GM12878 (cell line): ENCODE measurements at regions not wholly inside any gene's neighbourhood (a gene's known extent, or its start where the extent isn't known, plus 50 kb on each side); places are given as distances from the start of the nearest gene placed in this dataset.

Experiments
- ATAC-seq: fragments of 200-7000 bp; cut with Tn5 transposase; 3 replicates; pipeline ENCODE4 v1.9.1; 2020; ENCODE audit warnings: mild to moderate bottlenecking, moderate library complexity
- BruUV-seq: library from RNA; stranded (reverse); fragments of 400-500 nt; replicated peaks from 2 replicates; lab custom pipeline; 2021; lab: Mats Ljungman, UMichigan
- CTCF ChIA-PET: fragments of 300-600 bp; sonication (Branson Sonifier 250); formaldehyde crosslinking; extraction: SDS; loops from one replicate; lab custom pipeline; 2021; ENCODE audit warnings: inconsistent platforms; lab: Yijun Ruan, JAX
- POLR2A ChIA-PET: fragments of 350-600 bp; formaldehyde crosslinking; extraction: SDS; loops from one replicate; lab custom pipeline; 2021; ENCODE audit warnings: inconsistent platforms; lab: Charles Lee
- RAD21 ChIA-PET: fragments of 300-600 bp; sonication (Branson Sonifier 250); formaldehyde crosslinking; loops from one replicate; lab custom pipeline; 2023; ENCODE audit warnings: antibody characterized with exemption; ENCODE audit not compliant: unreplicated experiment; lab: Charles Lee
- SMC1A ChIA-PET: fragments of 300-600 bp; sonication (Branson Sonifier 250); formaldehyde crosslinking; loops from one replicate; lab custom pipeline; 2023; ENCODE audit not compliant: unreplicated experiment, uncharacterized antibody; lab: Charles Lee
- DNase-seq: peaks from one replicate; pipeline ENCODE4 v3.0.0-alpha.2; 2011; ENCODE audit warnings: low read depth, low spot score
- FAIRE-seq: peaks from 3 replicates; lab custom pipeline; 2011; peaks lifted over from hg19 to GRCh38; lab: Jason Lieb, UNC
- H2AFZ ChIP-seq: 2 replicates; pipeline ENCODE4 v1.6.0; 2011; ENCODE audit warnings: low read depth, low read length, control low read depth; ENCODE audit not compliant: control insufficient read depth
- H3K27ac ChIP-seq: 2 replicates; pipeline ENCODE4 v1.5.1; 2011; ENCODE audit warnings: control low read depth; ENCODE audit not compliant: control insufficient read depth, insufficient read depth
- H3K27me3 ChIP-seq, 2 experiments: replicated peaks in 1 of 2; 2 replicates each; pipeline versions ENCODE4 v1.6.0 to v1.6.1; 2011; ENCODE audit warnings: low read length in 1 of 2; ENCODE audit not compliant: control insufficient read depth in 2 of 2, insufficient read depth in 2 of 2
- H3K36me3 ChIP-seq, 2 experiments: 2 replicates each; pipeline ENCODE4 v1.5.1; 2011; ENCODE audit warnings: low read length in 1 of 2; ENCODE audit not compliant: control insufficient read depth in 2 of 2, insufficient read depth in 2 of 2
- H3K4me1 ChIP-seq: 2 replicates; pipeline ENCODE4 v1.6.1; 2011; ENCODE audit warnings: mild to moderate bottlenecking, low read length, moderate library complexity, mixed read lengths; ENCODE audit not compliant: control insufficient read depth, insufficient read depth
- H3K4me2 ChIP-seq: 2 replicates; pipeline ENCODE4 v1.6.0; 2011; ENCODE audit warnings: control low read depth; ENCODE audit not compliant: control insufficient read depth, insufficient read depth
- H3K4me3 ChIP-seq: fragments of 200-600 bp; sonication (generic); 2 replicates; pipeline ENCODE4 v1.5.1; 2016
- H3K79me2 ChIP-seq: 2 replicates; pipeline ENCODE4 v1.6.0; 2011; ENCODE audit warnings: low read length; ENCODE audit not compliant: control insufficient read depth, insufficient read depth
- H3K9ac ChIP-seq: 2 replicates; pipeline ENCODE4 v1.8.0; 2011; ENCODE audit warnings: low read length, control low read depth, mixed read lengths; ENCODE audit not compliant: control insufficient read depth, insufficient read depth
- H3K9me3 ChIP-seq: replicated peaks from 3 replicates; pipeline ENCODE4 v1.5.1; 2011; ENCODE audit warnings: mild to moderate bottlenecking, low read length; ENCODE audit not compliant: control insufficient read depth, insufficient read depth
- H4K20me1 ChIP-seq: 2 replicates; pipeline ENCODE4 v1.6.0; 2011; ENCODE audit not compliant: control insufficient read depth, insufficient read depth
- BHLHE40 ChIP-seq, 2 experiments: fragments of 450-650 bp in 1 of 2; IDR thresholded peaks; 2 replicates each; pipeline ENCODE4 v1.6.1; 2011 to 2017; ENCODE audit warnings: low read depth in 2 of 2, borderline replicate concordance in 1 of 2, improper control_type of control experiment in 1 of 2, low read length in 1 of 2, mild to moderate bottlenecking in 1 of 2
- BRCA1 ChIP-seq: IDR thresholded peaks from 2 replicates; pipeline ENCODE4 v1.6.1; 2011; ENCODE audit warnings: low read depth, low read length, improper control_type of control experiment
- CTCF ChIP-seq, 3 experiments: IDR thresholded peaks in 2 of 3; conservative IDR thresholded peaks in 1 of 3; 2 replicates each; pipeline ENCODE4 v1.5.1; 2011; ENCODE audit warnings: low read depth in 3 of 3, low read length in 3 of 3, mild to moderate bottlenecking in 3 of 3, control low read depth in 2 of 3, moderate library complexity in 2 of 3, inconsistent platforms in 1 of 3, mixed read lengths in 1 of 3; ENCODE audit not compliant: control insufficient read depth in 2 of 3, insufficient read depth in 1 of 3; ENCODE audit errors: extremely low read depth in 1 of 3
- HDAC6 ChIP-seq: fragments of 200-600 bp; sonication (generic); IDR thresholded peaks from one replicate; pipeline ENCODE4 v1.8.0; 2017; ENCODE audit warnings: antibody characterized with exemption; ENCODE audit not compliant: unreplicated experiment
- KLF5 ChIP-seq: fragments of 450-650 bp; IDR thresholded peaks from 2 replicates; pipeline ENCODE4 v1.6.1; 2014; ENCODE audit warnings: mild to moderate bottlenecking; ENCODE audit not compliant: partially characterized antibody
- NR2C1 ChIP-seq: fragments of 450-650 bp; IDR thresholded peaks from 2 replicates; pipeline ENCODE4 v1.6.1; 2017; ENCODE audit warnings: antibody characterized with exemption, mild to moderate bottlenecking, moderate library complexity
- SIX5 ChIP-seq: IDR thresholded peaks from 2 replicates; pipeline ENCODE4 v1.6.1; 2011; ENCODE audit warnings: mild to moderate bottlenecking, low read depth, low read length, moderate library complexity; ENCODE audit not compliant: severe bottlenecking
- SMAD5 ChIP-seq: IDR thresholded peaks from 2 replicates; pipeline ENCODE4 v1.6.1; 2016; ENCODE audit warnings: antibody characterized with exemption, low read depth
- SUPT20H ChIP-seq: IDR thresholded peaks from 2 replicates; pipeline ENCODE4 v1.6.1; 2011; ENCODE audit warnings: low read depth, mild to moderate bottlenecking, low read length, moderate library complexity, borderline replicate concordance; ENCODE audit not compliant: control insufficient read depth
- WGBS: methylation state at CpG from one replicate; pipeline ENCODE4 v1.1.6; 2016; ENCODE audit warnings: low lambda C conversion rate; ENCODE audit not compliant: insufficient replicate concordance, insufficient coverage; ENCODE audit errors: missing lambda C conversion rate; 5-methylcytosine and 5-hydroxymethylcytosine counted together
- in situ Hi-C: fragments of 300-500 bp; cut with MboI; formaldehyde crosslinking; loops from 9 replicates; pipeline ENCODE4 v1.14.3; 2018; ENCODE audit warnings: mixed read lengths
- intact Hi-C: fragments of 100-400 bp; cut with micrococcal nuclease; formaldehyde crosslinking; loops from one replicate; pipeline ENCODE4 v1.14.2; 2022; ENCODE audit not compliant: unreplicated experiment
- TF ChIP-seq, protein P1 (sequence below): fragments of 450-650 bp; IDR thresholded peaks from 2 replicates; pipeline ENCODE4 v1.6.1; 2017; ENCODE audit warnings: antibody characterized with exemption, mild to moderate bottlenecking, moderate library complexity
- TF ChIP-seq, protein P2 (sequence below): IDR thresholded peaks from 2 replicates; pipeline ENCODE4 v1.6.1; 2012; ENCODE audit warnings: improper control_type of control experiment, low read depth, low read length; ENCODE audit not compliant: insufficient replicate concordance
- TF ChIP-seq, protein P3 (sequence below): IDR thresholded peaks from 2 replicates; pipeline ENCODE4 v1.6.1; 2011; ENCODE audit warnings: low read depth, mild to moderate bottlenecking, low read length, moderate library complexity, borderline replicate concordance; ENCODE audit errors: extremely low read depth

DNA sequence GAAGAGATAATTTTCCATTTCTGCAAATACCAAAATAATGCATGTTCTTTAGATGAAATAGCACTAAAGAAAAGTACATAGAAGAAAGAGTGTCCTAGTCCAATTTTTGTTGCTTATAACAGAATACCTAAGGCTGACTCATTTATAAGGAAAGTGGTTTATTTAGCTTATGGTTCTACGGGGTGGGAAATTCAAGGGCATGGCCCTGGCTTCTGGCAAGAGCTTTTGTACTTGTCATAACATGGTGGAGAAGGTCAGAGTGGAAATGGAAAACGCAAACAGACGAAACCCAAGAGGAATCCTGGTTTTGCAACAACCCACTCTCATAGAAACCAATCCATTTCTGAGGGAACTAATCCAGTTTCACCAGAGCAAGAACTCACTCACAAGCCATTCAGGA is 283.7 kb downstream of the CSNK1G3 start (continued):
- no peak for TF ChIP-seq CTCF (IDR thresholded peaks at IDR 0.05 in 2 of 3, conservative IDR thresholded peaks at IDR 0.05 in 1 of 3; ENCODE audit: control insufficient read depth in 2 of 3, extremely low read depth in 1 of 3, insufficient read depth in 1 of 3, low read depth in 3 of 3, low read length in 3 of 3)

DNA sequence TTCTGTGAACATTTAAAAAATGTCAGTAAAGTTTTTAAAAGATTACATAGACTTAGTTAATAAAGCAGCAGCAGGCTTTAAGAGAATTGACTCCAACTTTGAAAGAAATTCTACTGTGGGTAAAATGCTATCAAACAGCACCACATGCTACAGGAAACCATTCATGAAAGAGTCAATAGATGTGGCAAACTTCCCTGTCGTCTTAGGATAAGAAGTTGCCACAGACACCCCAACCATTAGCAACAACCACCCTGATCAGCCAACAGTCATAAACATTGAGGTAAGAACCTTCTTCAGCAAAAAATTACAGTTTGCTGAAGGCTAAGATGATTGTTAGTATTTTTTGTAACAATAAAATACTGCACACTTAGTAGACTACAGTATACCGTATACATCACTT is 278.2 kb downstream of the CSNK1G3 start:
- in situ Hi-C loops, result no loop called here
- Histone ChIP-seq H3K4me1 (no peaks in the 10 kb centered on the region), H4K20me1 (no peaks in the 10 kb centered on the region), H3K27me3 (no peaks in the 10 kb centered on the region), H3K79me2 (no peaks in the 10 kb centered on the region), H3K9ac (no peak overlapping the region), H3K36me3 (no peaks in the 10 kb centered on the region), H2AFZ (no peak overlapping the region), H3K4me2 (no peak overlapping the region), H3K27ac (no peak overlapping the region), H3K9me3 (no peaks in the 10 kb centered on the region; the same call in 2 of the 3 replicates), H3K4me3 (no peak overlapping the region)
- ChIA-PET POLR2A (no interaction called here), RAD21 (no interaction called here), SMC1A (no interaction called here), CTCF (no interaction called here)
- FAIRE-seq (no peak), ATAC-seq (no peak), DNase-seq (no peak)
- TF ChIP-seq NR2C1, result no peak
- TF ChIP-seq HDAC6, result no peak
- TF ChIP-seq, protein P1, sequence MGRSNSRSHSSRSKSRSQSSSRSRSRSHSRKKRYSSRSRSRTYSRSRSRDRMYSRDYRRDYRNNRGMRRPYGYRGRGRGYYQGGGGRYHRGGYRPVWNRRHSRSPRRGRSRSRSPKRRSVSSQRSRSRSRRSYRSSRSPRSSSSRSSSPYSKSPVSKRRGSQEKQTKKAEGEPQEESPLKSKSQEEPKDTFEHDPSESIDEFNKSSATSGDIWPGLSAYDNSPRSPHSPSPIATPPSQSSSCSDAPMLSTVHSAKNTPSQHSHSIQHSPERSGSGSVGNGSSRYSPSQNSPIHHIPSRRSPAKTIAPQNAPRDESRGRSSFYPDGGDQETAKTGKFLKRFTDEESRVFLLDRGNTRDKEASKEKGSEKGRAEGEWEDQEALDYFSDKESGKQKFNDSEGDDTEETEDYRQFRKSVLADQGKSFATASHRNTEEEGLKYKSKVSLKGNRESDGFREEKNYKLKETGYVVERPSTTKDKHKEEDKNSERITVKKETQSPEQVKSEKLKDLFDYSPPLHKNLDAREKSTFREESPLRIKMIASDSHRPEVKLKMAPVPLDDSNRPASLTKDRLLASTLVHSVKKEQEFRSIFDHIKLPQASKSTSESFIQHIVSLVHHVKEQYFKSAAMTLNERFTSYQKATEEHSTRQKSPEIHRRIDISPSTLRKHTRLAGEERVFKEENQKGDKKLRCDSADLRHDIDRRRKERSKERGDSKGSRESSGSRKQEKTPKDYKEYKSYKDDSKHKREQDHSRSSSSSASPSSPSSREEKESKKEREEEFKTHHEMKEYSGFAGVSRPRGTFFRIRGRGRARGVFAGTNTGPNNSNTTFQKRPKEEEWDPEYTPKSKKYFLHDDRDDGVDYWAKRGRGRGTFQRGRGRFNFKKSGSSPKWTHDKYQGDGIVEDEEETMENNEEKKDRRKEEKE, result no peak
- TF ChIP-seq SUPT20H, result no peak
- TF ChIP-seq, protein P2, sequence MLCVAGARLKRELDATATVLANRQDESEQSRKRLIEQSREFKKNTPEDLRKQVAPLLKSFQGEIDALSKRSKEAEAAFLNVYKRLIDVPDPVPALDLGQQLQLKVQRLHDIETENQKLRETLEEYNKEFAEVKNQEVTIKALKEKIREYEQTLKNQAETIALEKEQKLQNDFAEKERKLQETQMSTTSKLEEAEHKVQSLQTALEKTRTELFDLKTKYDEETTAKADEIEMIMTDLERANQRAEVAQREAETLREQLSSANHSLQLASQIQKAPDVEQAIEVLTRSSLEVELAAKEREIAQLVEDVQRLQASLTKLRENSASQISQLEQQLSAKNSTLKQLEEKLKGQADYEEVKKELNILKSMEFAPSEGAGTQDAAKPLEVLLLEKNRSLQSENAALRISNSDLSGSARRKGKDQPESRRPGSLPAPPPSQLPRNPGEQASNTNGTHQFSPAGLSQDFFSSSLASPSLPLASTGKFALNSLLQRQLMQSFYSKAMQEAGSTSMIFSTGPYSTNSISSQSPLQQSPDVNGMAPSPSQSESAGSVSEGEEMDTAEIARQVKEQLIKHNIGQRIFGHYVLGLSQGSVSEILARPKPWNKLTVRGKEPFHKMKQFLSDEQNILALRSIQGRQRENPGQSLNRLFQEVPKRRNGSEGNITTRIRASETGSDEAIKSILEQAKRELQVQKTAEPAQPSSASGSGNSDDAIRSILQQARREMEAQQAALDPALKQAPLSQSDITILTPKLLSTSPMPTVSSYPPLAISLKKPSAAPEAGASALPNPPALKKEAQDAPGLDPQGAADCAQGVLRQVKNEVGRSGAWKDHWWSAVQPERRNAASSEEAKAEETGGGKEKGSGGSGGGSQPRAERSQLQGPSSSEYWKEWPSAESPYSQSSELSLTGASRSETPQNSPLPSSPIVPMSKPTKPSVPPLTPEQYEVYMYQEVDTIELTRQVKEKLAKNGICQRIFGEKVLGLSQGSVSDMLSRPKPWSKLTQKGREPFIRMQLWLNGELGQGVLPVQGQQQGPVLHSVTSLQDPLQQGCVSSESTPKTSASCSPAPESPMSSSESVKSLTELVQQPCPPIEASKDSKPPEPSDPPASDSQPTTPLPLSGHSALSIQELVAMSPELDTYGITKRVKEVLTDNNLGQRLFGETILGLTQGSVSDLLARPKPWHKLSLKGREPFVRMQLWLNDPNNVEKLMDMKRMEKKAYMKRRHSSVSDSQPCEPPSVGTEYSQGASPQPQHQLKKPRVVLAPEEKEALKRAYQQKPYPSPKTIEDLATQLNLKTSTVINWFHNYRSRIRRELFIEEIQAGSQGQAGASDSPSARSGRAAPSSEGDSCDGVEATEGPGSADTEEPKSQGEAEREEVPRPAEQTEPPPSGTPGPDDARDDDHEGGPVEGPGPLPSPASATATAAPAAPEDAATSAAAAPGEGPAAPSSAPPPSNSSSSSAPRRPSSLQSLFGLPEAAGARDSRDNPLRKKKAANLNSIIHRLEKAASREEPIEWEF, result no peak
- TF ChIP-seq SMAD5, result no peak
- no peak for TF ChIP-seq BRCA1
- no peak for TF ChIP-seq BHLHE40 (IDR thresholded peaks at IDR 0.05; ENCODE audit: borderline replicate concordance in 1 of 2, low read depth in 2 of 2, low read length in 1 of 2)
- TF ChIP-seq, protein P3, sequence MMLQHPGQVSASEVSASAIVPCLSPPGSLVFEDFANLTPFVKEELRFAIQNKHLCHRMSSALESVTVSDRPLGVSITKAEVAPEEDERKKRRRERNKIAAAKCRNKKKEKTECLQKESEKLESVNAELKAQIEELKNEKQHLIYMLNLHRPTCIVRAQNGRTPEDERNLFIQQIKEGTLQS, result no peak
- no peak for TF ChIP-seq KLF5
- TF ChIP-seq SIX5, result no peak
- no TSS peak for BruUV-seq
- WGBS, result 23% methylated on average over 2 of the region's 2 CpGs
- intact Hi-C loops, result no loop called here
